HepG2 (cell line): ENCODE measurements at regions not wholly inside any gene's neighbourhood (a gene's known extent, or its start where the extent isn't known, plus 50 kb on each side); places are given as distances from the start of the nearest gene placed in this dataset.
"Not testable (repeated sequence)": the region's sequence is repeated elsewhere in the genome, so short reads cannot be mapped to it uniquely, and the experiment has no call there.

ENCODE experiments used
- CBX5 ChIP-seq: sonication (generic); formaldehyde crosslinking; IDR thresholded peaks from 2 replicates; pipeline ENCODE4 v1.4.0; 2020; ENCODE audit warnings: missing genetic modification reagents, borderline replicate concordance
- CTCF ChIP-seq: sonication (generic); formaldehyde crosslinking; IDR thresholded peaks from 2 replicates; pipeline ENCODE4 v1.5.0; 2020; ENCODE audit warnings: mild to moderate bottlenecking, missing genetic modification reagents, moderate library complexity
- DMTF1 ChIP-seq: sonication (generic); formaldehyde crosslinking; IDR thresholded peaks from 2 replicates; pipeline ENCODE4 v1.4.0; 2020; ENCODE audit warnings: mild to moderate bottlenecking, missing genetic modification reagents
- FOXO1 ChIP-seq: sonication (generic); formaldehyde crosslinking; IDR thresholded peaks from 2 replicates; pipeline ENCODE4 v1.4.0; 2020; ENCODE audit warnings: missing genetic modification reagents
- HCFC1 ChIP-seq: fragments of 150-350 bp; IDR thresholded peaks from 2 replicates; pipeline ENCODE4 v1.6.1; 2014; ENCODE audit warnings: low read depth, low read length
- JARID2 ChIP-seq: sonication (generic); formaldehyde crosslinking; IDR thresholded peaks from 2 replicates; pipeline ENCODE4 v1.8.1; 2023; ENCODE audit warnings: missing genetic modification reagents, inconsistent platforms; ENCODE audit not compliant: insufficient replicate concordance
- MLLT10 ChIP-seq: sonication (generic); formaldehyde crosslinking; IDR thresholded peaks from 2 replicates; pipeline ENCODE4 v1.4.0; 2020; ENCODE audit warnings: missing genetic modification reagents
- POLR2A ChIP-seq, 2 experiments: IDR thresholded peaks; 2 replicates each; pipeline ENCODE4 v1.6.1; 2011; ENCODE audit warnings: low read depth in 2 of 2, low read length in 2 of 2, mild to moderate bottlenecking in 1 of 2, moderate library complexity in 1 of 2; ENCODE audit not compliant: insufficient read depth in 1 of 2
- TOPORS ChIP-seq: sonication (generic); formaldehyde crosslinking; IDR thresholded peaks from 2 replicates; pipeline ENCODE4 v1.8.0; 2023; ENCODE audit warnings: mild to moderate bottlenecking, missing genetic modification reagents
- ZNF264 ChIP-seq: sonication (generic); formaldehyde crosslinking; IDR thresholded peaks from 2 replicates; pipeline ENCODE4 v1.4.0; 2020; ENCODE audit warnings: missing genetic modification reagents
- ZNF280B ChIP-seq: sonication (generic); formaldehyde crosslinking; IDR thresholded peaks from 2 replicates; pipeline ENCODE4 v1.5.0; 2020; ENCODE audit warnings: missing genetic modification reagents, mild to moderate bottlenecking, borderline replicate concordance
- ZNF292 ChIP-seq: sonication (generic); formaldehyde crosslinking; IDR thresholded peaks from 2 replicates; pipeline ENCODE4 v1.8.1; 2022; ENCODE audit warnings: mild to moderate bottlenecking, low read depth, missing genetic modification reagents, borderline replicate concordance
- TF ChIP-seq, protein P1 (sequence below): sonication (generic); formaldehyde crosslinking; IDR thresholded peaks from 2 replicates; pipeline ENCODE4 v1.4.0; 2020; ENCODE audit warnings: missing genetic modification reagents

DNA sequence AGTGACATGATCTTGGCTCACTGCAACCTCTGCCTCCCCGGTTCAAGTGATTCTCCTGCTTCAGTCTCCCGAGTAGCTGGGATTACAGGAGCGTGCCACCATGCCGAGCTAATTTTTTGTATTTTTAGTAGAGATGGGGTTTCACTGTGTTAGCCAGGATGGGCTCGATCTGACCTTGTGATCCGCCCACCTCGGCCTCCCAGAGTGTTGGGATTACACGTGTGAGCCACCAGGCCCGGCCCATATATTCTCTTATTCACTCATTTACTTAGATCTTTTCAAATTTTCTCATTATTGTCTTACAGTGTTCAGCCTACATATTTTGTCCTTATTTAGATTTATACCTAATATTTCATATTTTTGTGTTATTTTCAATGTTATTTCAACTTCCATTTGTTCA lies 410.7 kb downstream of the CCSER2 start:
- not testable (repeated sequence) for TF ChIP-seq ZNF292 (CRISPR knock-in tag); CBX5 (CRISPR knock-in tag); DMTF1 (CRISPR knock-in tag); MLLT10; FOXO1 (CRISPR knock-in tag); ZNF264 (CRISPR knock-in tag); CTCF (CRISPR knock-in tag); HCFC1; ZNF280B; JARID2; POLR2A (IDR thresholded peaks at IDR 0.05; ENCODE audit: insufficient read depth in 1 of 2, low read depth in 2 of 2, low read length in 2 of 2); TOPORS (CRISPR knock-in tag)
- TF ChIP-seq, protein P1, sequence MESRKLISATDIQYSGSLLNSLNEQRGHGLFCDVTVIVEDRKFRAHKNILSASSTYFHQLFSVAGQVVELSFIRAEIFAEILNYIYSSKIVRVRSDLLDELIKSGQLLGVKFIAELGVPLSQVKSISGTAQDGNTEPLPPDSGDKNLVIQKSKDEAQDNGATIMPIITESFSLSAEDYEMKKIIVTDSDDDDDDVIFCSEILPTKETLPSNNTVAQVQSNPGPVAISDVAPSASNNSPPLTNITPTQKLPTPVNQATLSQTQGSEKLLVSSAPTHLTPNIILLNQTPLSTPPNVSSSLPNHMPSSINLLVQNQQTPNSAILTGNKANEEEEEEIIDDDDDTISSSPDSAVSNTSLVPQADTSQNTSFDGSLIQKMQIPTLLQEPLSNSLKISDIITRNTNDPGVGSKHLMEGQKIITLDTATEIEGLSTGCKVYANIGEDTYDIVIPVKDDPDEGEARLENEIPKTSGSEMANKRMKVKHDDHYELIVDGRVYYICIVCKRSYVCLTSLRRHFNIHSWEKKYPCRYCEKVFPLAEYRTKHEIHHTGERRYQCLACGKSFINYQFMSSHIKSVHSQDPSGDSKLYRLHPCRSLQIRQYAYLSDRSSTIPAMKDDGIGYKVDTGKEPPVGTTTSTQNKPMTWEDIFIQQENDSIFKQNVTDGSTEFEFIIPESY (CRISPR knock-in tag) = not testable (repeated sequence)
